ENCODE measurements at regions not wholly inside any gene's neighbourhood (a gene's known extent, or its start where the extent isn't known, plus 50 kb on each side); places are given as distances from the start of the nearest gene placed in this dataset.

GRCh38 chr4:55018521-55018920 lies 106.9 kb downstream of the KDR start (continued):
- no peak for TF ChIP-seq ZBTB33 (IDR thresholded peaks at IDR 0.05; ENCODE audit: extremely low read depth, insufficient replicate concordance, low read length)

- TF ChIP-seq ZFX (IDR thresholded peaks at IDR 0.05) (no peak), YY1 (IDR thresholded peaks at IDR 0.05; ENCODE audit: extremely low read depth, insufficient replicate concordance, low read depth, low read length) (no peak), SIN3A (IDR thresholded peaks at IDR 0.05; ENCODE audit: low read depth) (no peak), TCF7L2 (IDR thresholded peaks at IDR 0.05; ENCODE audit: borderline replicate concordance, extremely low read depth, insufficient read depth, insufficient read length) (no peak), ZBTB33 (IDR thresholded peaks at IDR 0.05; ENCODE audit: extremely low read depth, insufficient replicate concordance, low read length) (no peak)
Observed at GRCh38 chr4:55017406-55017805, 108.0 kb downstream of the KDR start.

More at GRCh38 chr4:55017406-55017805, 108.0 kb downstream of the KDR start:
- intact Hi-C loops (cut with micrococcal nuclease), result no loop called here
- DNase-seq (ENCODE audit: low read depth, low spot score) (no peak), ATAC-seq (no peak)
- no peaks in the 10 kb centered on the region for H3K79me2 ChIP-seq (ENCODE audit: insufficient read depth, low read length)
- H4K20me1 ChIP-seq (ENCODE audit: insufficient read depth), result no peaks in the 10 kb centered on the region
- no peak overlapping the region for H2AFZ ChIP-seq (ENCODE audit: low read depth, low read length, poor library complexity, severe bottlenecking)
- RAD21 ChIA-PET (ENCODE audit: low non-redundant PET in 1 of 2, low total read pairs in 2 of 2, uncharacterized antibody in 2 of 2, unreplicated experiment in 2 of 2), result no interaction called here
- no peaks in the 10 kb centered on the region for H3K9me3 ChIP-seq (ENCODE audit: control insufficient read depth in 1 of 2, insufficient read depth in 1 of 2, low read depth in 1 of 2, low read length in 2 of 2)
- POLR2A ChIA-PET, result no interaction called here
- no peaks in the 10 kb centered on the region for H3K27me3 ChIP-seq (ENCODE audit: insufficient read depth, low read length)
- BruUV-seq (replicated peaks), result no TSS peak
- no peak overlapping the region for H3K27ac ChIP-seq (ENCODE audit: low read depth, low read length)
- CTCF ChIA-PET, result interaction anchor here (1.5 kb wide), 1 partner anchor 9 kb away, joined by 6 read pairs; no protein-coding TSS in a partner anchor
- no peaks in the 10 kb centered on the region for H3K9me2 ChIP-seq (ENCODE audit: insufficient read depth)
- H3K4me3 ChIP-seq (replicated peaks in 1 of 2; ENCODE audit: low read depth in 1 of 2, low read length in 2 of 2), result no peak overlapping the region
- no peak overlapping the region for H3K9ac ChIP-seq (ENCODE audit: low read length)
- H3K36me3 ChIP-seq (ENCODE audit: control insufficient read depth in 1 of 2, insufficient read depth in 2 of 2, low read length in 2 of 2), result no peaks in the 10 kb centered on the region
- no peaks in the 10 kb centered on the region for H3K4me1 ChIP-seq (ENCODE audit: control insufficient read depth in 1 of 2, insufficient read depth in 2 of 2, low read length in 2 of 2)
- H3K4me2 ChIP-seq (ENCODE audit: low read length), result no peak overlapping the region
